Endothelial cell of umbilical vein (primary cell): ENCODE measurements at regions not wholly inside any gene's neighbourhood (a gene's known extent, or its start where the extent isn't known, plus 50 kb on each side); places are given as distances from the start of the nearest gene placed in this dataset.

Experiments used
- BruUV-seq: library from RNA; stranded (reverse); fragments of 400-500 nt; replicated peaks from 2 replicates; lab custom pipeline; 2021; lab: Mats Ljungman, UMichigan
- CTCF ChIA-PET: fragments of 300-600, 350-600 bp; sonication (Branson Sonifier 250); formaldehyde crosslinking; loops from one replicate; lab custom pipeline; 2021; ENCODE audit warnings: antibody characterized with exemption, inconsistent platforms; lab: Charles Lee
- POLR2A ChIA-PET: fragments of 300-600, 350-600 bp; sonication (Branson Sonifier 250); formaldehyde crosslinking; loops from one replicate; lab custom pipeline; 2021; ENCODE audit warnings: antibody characterized with exemption, inconsistent platforms; lab: Charles Lee
- DNase-seq: peaks from one replicate; pipeline ENCODE4 v3.0.0-alpha.2; 2011; ENCODE audit warnings: low read depth, low spot score
- FAIRE-seq: peaks from 2 replicates; lab custom pipeline; 2011; peaks lifted over from hg19 to GRCh38; lab: Jason Lieb, UNC
- H2AFZ ChIP-seq: 2 replicates; pipeline ENCODE4 v1.6.0; 2012; ENCODE audit warnings: low read depth, low read length, control low read depth, inconsistent platforms
- H3K27ac ChIP-seq: 2 replicates; pipeline ENCODE4 v1.5.1; 2011; ENCODE audit warnings: low read depth, mild to moderate bottlenecking, control low read depth, low read length, moderate library complexity; ENCODE audit not compliant: insufficient read depth
- H3K27me3 ChIP-seq, 2 experiments: 2 replicates each; pipeline versions ENCODE4 v1.6.0 to v1.6.1; 2011; ENCODE audit warnings: low read length in 2 of 2, mixed read lengths in 1 of 2; ENCODE audit not compliant: control insufficient read depth in 2 of 2, insufficient read depth in 2 of 2
- H3K36me3 ChIP-seq, 2 experiments: 2 replicates in 1 of 2; 3 replicates in 1 of 2; pipeline ENCODE4 v1.5.1; 2011; ENCODE audit warnings: low read length in 2 of 2, mild to moderate bottlenecking in 1 of 2, moderate library complexity in 1 of 2; ENCODE audit not compliant: control insufficient read depth in 2 of 2, insufficient read depth in 2 of 2; ENCODE audit errors: extremely low read depth in 1 of 2
- H3K4me1 ChIP-seq: 3 replicates; pipeline ENCODE4 v1.5.1; 2011; ENCODE audit warnings: mild to moderate bottlenecking, low read length; ENCODE audit not compliant: control insufficient read depth, insufficient read depth; ENCODE audit errors: extremely low read depth
- H3K4me2 ChIP-seq: 2 replicates; pipeline ENCODE4 v1.6.1; 2011; ENCODE audit warnings: low read length, control low read depth, mixed read lengths; ENCODE audit not compliant: insufficient read depth
- H3K4me3 ChIP-seq, 3 experiments: fragments of 200-600 bp in 1 of 3; sonication (generic), shearing (Covaris generic) in 1 of 3; replicated peaks in 1 of 3; 2 replicates each; pipeline ENCODE4 v1.5.1; 2011 to 2016; ENCODE audit warnings: control low read depth in 3 of 3, low read length in 3 of 3, mild to moderate bottlenecking in 2 of 3, inconsistent platforms in 1 of 3, low read depth in 1 of 3, moderate library complexity in 1 of 3; ENCODE audit not compliant: insufficient read depth in 1 of 3
- H3K79me2 ChIP-seq: 2 replicates; pipeline ENCODE4 v1.6.0; 2012; ENCODE audit warnings: low read length, inconsistent platforms; ENCODE audit not compliant: control insufficient read depth, insufficient read depth
- H3K9ac ChIP-seq: replicated peaks from 2 replicates; pipeline ENCODE3; 2011; ENCODE audit warnings: low read length, control low read depth; ENCODE audit not compliant: insufficient read depth; ENCODE audit errors: extremely low read depth
- H3K9me1 ChIP-seq: replicated peaks from 3 replicates; pipeline ENCODE4 v1.6.0; 2011; ENCODE audit warnings: mild to moderate bottlenecking, low read length; ENCODE audit not compliant: control insufficient read depth, insufficient read depth; ENCODE audit errors: extremely low read depth
- H3K9me3 ChIP-seq: replicated peaks from 2 replicates; pipeline ENCODE4 v1.5.1; 2012; ENCODE audit warnings: low read length, inconsistent platforms; ENCODE audit not compliant: control insufficient read depth, insufficient read depth
- H4K20me1 ChIP-seq: replicated peaks from 2 replicates; pipeline ENCODE3; 2011; ENCODE audit warnings: mild to moderate bottlenecking, low read length; ENCODE audit not compliant: control insufficient read depth, insufficient read depth; ENCODE audit errors: extremely low read depth
- CTCF ChIP-seq, 2 donors: IDR thresholded peaks; 1 replicate in 1 of 2; 2 replicates in 1 of 2; pipeline ENCODE4 v1.5.1; 2011; ENCODE audit warnings: low read length in 2 of 2, mild to moderate bottlenecking in 2 of 2, moderate library complexity in 2 of 2, control low read depth in 1 of 2, inconsistent platforms in 1 of 2, low read depth in 1 of 2; ENCODE audit not compliant: insufficient read depth in 1 of 2; ENCODE audit errors: extremely low read depth in 1 of 2
- EZH2 ChIP-seq: IDR thresholded peaks from 2 replicates; pipeline ENCODE4 v1.6.1; 2012; ENCODE audit warnings: borderline replicate concordance, low read depth, mild to moderate bottlenecking, moderate library complexity, low read length, inconsistent platforms; ENCODE audit not compliant: severe bottlenecking
- FOS ChIP-seq: IDR thresholded peaks from 2 replicates; pipeline ENCODE4 v1.6.1; 2011; ENCODE audit warnings: mild to moderate bottlenecking, low read length, moderate library complexity, borderline replicate concordance; ENCODE audit not compliant: insufficient read depth
- GATA2 ChIP-seq: IDR thresholded peaks from 2 replicates; pipeline ENCODE4 v1.7.0; 2011; ENCODE audit warnings: low read depth, mild to moderate bottlenecking, moderate library complexity, mixed read lengths, low read length; ENCODE audit not compliant: insufficient read length, insufficient read depth
- JUN ChIP-seq: IDR thresholded peaks from 2 replicates; pipeline ENCODE4 v1.6.1; 2011; ENCODE audit warnings: borderline replicate concordance, low read depth; ENCODE audit not compliant: insufficient read length, insufficient read depth
- MYC ChIP-seq: IDR thresholded peaks from one replicate; pipeline ENCODE4 v1.6.1; 2011; ENCODE audit warnings: mild to moderate bottlenecking, low read depth, low read length
- POLR2A ChIP-seq: IDR thresholded peaks from 2 replicates; pipeline ENCODE4 v1.6.1; 2012; ENCODE audit warnings: low read depth, mild to moderate bottlenecking, control low read depth, low read length
- POLR2AphosphoS5 ChIP-seq: IDR thresholded peaks from 2 replicates; pipeline ENCODE4 v1.6.1; 2012; ENCODE audit warnings: low read depth, mild to moderate bottlenecking, control low read depth, low read length, moderate library complexity; ENCODE audit not compliant: insufficient read depth
- dilution Hi-C: fragments of 300-500 bp; cut with MboI; formaldehyde crosslinking; loops from one replicate; pipeline ENCODE4 v1.15.0; 2019; ENCODE audit warnings: low sequenced_read_pairs; ENCODE audit not compliant: extremely low pct_ligation_motif_present
- intact Hi-C: fragments of 100-400 bp; cut with micrococcal nuclease; formaldehyde crosslinking; loops from one replicate; pipeline ENCODE4 v1.10.0; 2022
- TF ChIP-seq, protein P1 (sequence below): IDR thresholded peaks from 2 replicates; pipeline ENCODE4 v1.6.1; 2011; ENCODE audit not compliant: insufficient read depth, insufficient read length

DNA sequence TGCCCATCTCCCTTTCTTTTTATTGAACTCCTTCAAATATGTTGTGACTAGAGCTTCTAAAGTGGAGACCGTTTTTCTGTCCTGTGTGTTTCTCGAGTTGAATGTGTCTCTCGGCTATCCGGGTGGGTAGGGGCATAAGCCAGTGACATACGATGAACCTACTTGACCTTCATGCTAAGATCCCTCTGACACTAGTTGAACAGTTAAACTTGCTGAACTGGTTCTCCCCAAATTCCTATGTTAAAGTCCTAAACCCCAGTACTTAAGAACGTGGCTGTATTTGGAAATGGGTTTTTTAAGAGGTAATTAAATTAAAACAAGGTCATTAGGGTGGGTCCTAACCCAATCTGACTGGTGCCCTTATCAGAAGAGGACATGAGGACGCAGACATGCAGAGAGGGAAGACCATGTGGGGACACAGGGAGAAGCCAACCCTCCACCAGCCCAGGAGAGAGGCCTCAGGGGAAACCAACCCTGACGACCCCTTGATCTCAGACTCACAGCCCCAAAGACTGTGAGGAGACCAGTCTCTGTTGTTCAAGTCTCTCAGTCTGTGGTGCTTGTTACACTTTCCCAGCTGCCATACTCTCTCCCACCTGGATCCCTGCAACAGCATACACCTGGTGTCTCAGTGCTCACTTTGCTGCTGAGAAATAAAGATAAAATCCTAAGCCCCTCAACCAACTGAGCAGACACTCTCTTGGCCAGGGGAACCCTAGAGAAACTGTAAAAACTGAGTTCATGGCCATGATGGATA, 208.4 kb downstream of the MYLK4 start:
- CTCF ChIA-PET, result no interaction called here
- Histone ChIP-seq H2AFZ (no peak overlapping the region), H3K4me2 (no peak overlapping the region), H3K79me2 (no peaks in the 10 kb centered on the region), H3K9me1 (no peaks in the 10 kb centered on the region), H3K9me3 (no peaks in the 10 kb centered on the region), H3K27me3 (no peaks in the 10 kb centered on the region), H3K4me1 (no peaks in the 10 kb centered on the region), H3K27ac (no peak overlapping the region), H3K9ac (no peak overlapping the region), H3K36me3 (no peaks in the 10 kb centered on the region), H3K4me3 (no peak overlapping the region), H4K20me1 (no peaks in the 10 kb centered on the region)
- DNase-seq, result no peak
- no TSS peak for BruUV-seq
- intact Hi-C loops (no loop called here), dilution Hi-C loops (no loop called here)
- POLR2A ChIA-PET, result no interaction called here
- TF ChIP-seq EZH2, result no peak
- no peak for TF ChIP-seq CTCF (IDR thresholded peaks at IDR 0.05; ENCODE audit: extremely low read depth in 1 of 2, insufficient read depth in 1 of 2, low read depth in 1 of 2, low read length in 2 of 2)
- TF ChIP-seq GATA2, result no peak
- no peak for TF ChIP-seq POLR2A
- no peak for TF ChIP-seq MYC
- TF ChIP-seq, protein P1, sequence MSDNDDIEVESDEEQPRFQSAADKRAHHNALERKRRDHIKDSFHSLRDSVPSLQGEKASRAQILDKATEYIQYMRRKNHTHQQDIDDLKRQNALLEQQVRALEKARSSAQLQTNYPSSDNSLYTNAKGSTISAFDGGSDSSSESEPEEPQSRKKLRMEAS, result no peak
- TF ChIP-seq POLR2AphosphoS5, result no peak
- no peak for TF ChIP-seq JUN
- no peak for TF ChIP-seq FOS
- FAIRE-seq, result no peak
